ENCODE measurements at regions not wholly inside any gene's neighbourhood (a gene's known extent, or its start where the extent isn't known, plus 50 kb on each side); places are given as distances from the start of the nearest gene placed in this dataset.

DNA sequence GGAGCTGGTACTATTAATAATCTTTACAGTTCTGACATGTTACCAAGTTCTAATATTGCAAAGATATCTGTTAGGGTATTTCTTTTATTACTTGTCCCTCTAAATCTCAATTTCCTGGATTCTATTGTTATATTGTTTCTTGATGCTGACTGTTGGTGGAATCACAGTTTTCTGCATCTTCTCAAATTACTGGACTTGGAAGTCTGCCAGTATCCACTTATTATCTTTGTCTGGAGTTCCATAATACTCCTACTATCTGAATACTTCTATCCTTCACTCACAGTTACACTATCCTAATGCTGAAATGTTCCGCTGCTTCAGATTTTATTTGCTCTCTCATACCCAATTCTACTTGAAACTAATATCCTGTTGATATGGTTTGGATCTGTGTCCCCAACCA is 1985.7 kb upstream of the PRR20A start:
- no peak for TF ChIP-seq ZFP41 (tag by site-specific recombination; IDR thresholded peaks at IDR 0.05; ENCODE audit: borderline replicate concordance)
- TF ChIP-seq ZNF530 (tag by site-specific recombination; IDR thresholded peaks at IDR 0.05; ENCODE audit: low read depth) = no peak
